K562 (cell line): ENCODE measurements at regions not wholly inside any gene's neighbourhood (a gene's known extent, or its start where the extent isn't known, plus 50 kb on each side); places are given as distances from the start of the nearest gene placed in this dataset.

Experiments
- ATAC-seq: fragments of 200-7000 bp; cut with Tn5 transposase; 3 replicates; pipeline ENCODE4 v1.9.1; 2020; ENCODE audit warnings: moderate library complexity
- BruUV-seq: library from RNA; stranded (reverse); fragments of 400-500 nt; replicated peaks from 2 replicates; lab custom pipeline; 2021; lab: Mats Ljungman, UMichigan
- CTCF ChIA-PET: fragments of 300-600 bp; formaldehyde crosslinking; extraction: SDS; loops from one replicate; lab custom pipeline; 2021; ENCODE audit warnings: low intra/inter-chr PET ratio; lab: Yijun Ruan, JAX
- POLR2A ChIA-PET: fragments of 300-600, 350-650 bp; sonication (Branson Sonifier 250); formaldehyde crosslinking; extraction: SDS; loops from one replicate; lab custom pipeline; 2021; ENCODE audit warnings: antibody characterized with exemption, inconsistent platforms; lab: Yijun Ruan, JAX
- DNase-seq, 4 experiments: peaks; one replicate each; pipeline versions ENCODE4 v3.0.0 to v3.0.0-alpha.2; 2011 to 2018; ENCODE audit warnings: low spot score in 3 of 4, mixed read lengths in 3 of 4; ENCODE audit errors: extremely low read depth in 1 of 4
- FAIRE-seq: peaks from 2 replicates; lab custom pipeline; 2011; peaks lifted over from hg19 to GRCh38; lab: Jason Lieb, UNC
- H2AFZ ChIP-seq: 2 replicates; pipeline ENCODE4 v1.6.0; 2011; ENCODE audit warnings: low read depth, low read length, control low read depth, inconsistent platforms
- H3K27ac ChIP-seq: fragments of 200-600 bp; 3 replicates; pipeline ENCODE4 v1.8.0; 2011; ENCODE audit warnings: low read depth, mild to moderate bottlenecking, control low read depth, inconsistent platforms, low read length, moderate library complexity, mixed read lengths; ENCODE audit errors: extremely low read depth
- H3K27me3 ChIP-seq, 2 experiments: fragments of 300-600 bp in 1 of 2; 2 replicates in 1 of 2; 3 replicates in 1 of 2; pipeline versions ENCODE4 v1.6.0 to v1.8.0; 2011; ENCODE audit warnings: inconsistent platforms in 2 of 2, low read length in 2 of 2, mild to moderate bottlenecking in 1 of 2, mixed read lengths in 1 of 2, moderate library complexity in 1 of 2; ENCODE audit not compliant: control insufficient read depth in 2 of 2, insufficient read depth in 2 of 2
- H3K36me3 ChIP-seq: fragments of 300-600 bp; 3 replicates; pipeline ENCODE4 v1.8.0; 2011; ENCODE audit warnings: mild to moderate bottlenecking, low read length, inconsistent platforms; ENCODE audit not compliant: control insufficient read depth, insufficient read depth
- H3K4me1 ChIP-seq, 2 experiments: fragments of 200-600 bp in 1 of 2; replicated peaks in 1 of 2; 2 replicates in 1 of 2; 3 replicates in 1 of 2; pipeline versions ENCODE4 v1.5.1 to v1.8.0; 2011; ENCODE audit warnings: inconsistent platforms in 2 of 2, low read length in 2 of 2, mild to moderate bottlenecking in 1 of 2, mixed read lengths in 1 of 2, moderate library complexity in 1 of 2; ENCODE audit not compliant: control insufficient read depth in 2 of 2, insufficient read depth in 2 of 2
- H3K4me2 ChIP-seq: 2 replicates; pipeline ENCODE4 v1.6.1; 2011; ENCODE audit warnings: low read length, control low read depth, inconsistent platforms, mixed read lengths; ENCODE audit not compliant: insufficient read depth
- H3K4me3 ChIP-seq: fragments of 200-600 bp; sonication (generic), shearing (Covaris generic); 2 replicates; pipeline ENCODE4 v1.5.1; 2016; ENCODE audit warnings: control low read depth, inconsistent platforms
- H3K79me2 ChIP-seq: fragments of 200-600 bp; 3 replicates; pipeline ENCODE4 v1.8.0; 2011; ENCODE audit warnings: low read length, inconsistent platforms; ENCODE audit not compliant: control insufficient read depth, insufficient read depth
- H3K9ac ChIP-seq, 2 experiments: 2 replicates each; pipeline versions ENCODE4 v1.6.0 to v1.6.1; 2011; ENCODE audit warnings: low read depth in 2 of 2, low read length in 2 of 2, control low read depth in 1 of 2, inconsistent platforms in 1 of 2, mild to moderate bottlenecking in 1 of 2, mixed read lengths in 1 of 2; ENCODE audit not compliant: insufficient read depth in 1 of 2
- H3K9me1 ChIP-seq: one replicate; pipeline ENCODE4 v1.6.0; 2011; ENCODE audit warnings: inconsistent platforms, mild to moderate bottlenecking, low read length, moderate library complexity; ENCODE audit not compliant: control insufficient read depth, insufficient read depth
- H3K9me3 ChIP-seq: replicated peaks from 2 replicates; pipeline ENCODE4 v1.5.1; 2011; ENCODE audit warnings: low read depth, low read length, inconsistent platforms; ENCODE audit not compliant: control insufficient read depth, insufficient read depth
- H4K20me1 ChIP-seq: replicated peaks from 2 replicates; pipeline ENCODE4 v1.6.1; 2011; ENCODE audit warnings: low read length, inconsistent platforms, mixed read lengths; ENCODE audit not compliant: control insufficient read depth, insufficient read depth
- WGBS: fragments of 100-300 bp; shearing (Covaris generic); methylation state at CpG from one replicate; pipeline ENCODE4 v1.1.6; 2016; ENCODE audit warnings: low coverage, mixed read lengths; ENCODE audit not compliant: insufficient coverage; ENCODE audit errors: missing lambda C conversion rate; 5-methylcytosine and 5-hydroxymethylcytosine counted together
- in situ Hi-C: fragments of 300-500 bp; cut with MboI; formaldehyde crosslinking; loops from 4 replicates; pipeline ENCODE4 v1.15.0; 2018; ENCODE audit warnings: inconsistent platforms, mixed read lengths
- intact Hi-C: fragments of 100-400 bp; cut with micrococcal nuclease; formaldehyde crosslinking; loops from 2 replicates; pipeline ENCODE4 v1.14.2; 2022
- TF ChIP-seq, protein P1 (sequence below): fragments of 450-650 bp; IDR thresholded peaks from one replicate; pipeline ENCODE4 v1.6.1; 2018; ENCODE audit warnings: mild to moderate bottlenecking, moderate library complexity; ENCODE audit not compliant: partially characterized antibody
- TF ChIP-seq, protein P2 (sequence below), 2 experiments: fragments of 450-650 bp; formaldehyde crosslinking in 1 of 2; IDR thresholded peaks; 2 replicates each; pipeline versions ENCODE4 v1.4.0 to v1.6.1; 2014 to 2020; ENCODE audit warnings: mild to moderate bottlenecking in 2 of 2, borderline replicate concordance in 1 of 2, low read depth in 1 of 2

DNA sequence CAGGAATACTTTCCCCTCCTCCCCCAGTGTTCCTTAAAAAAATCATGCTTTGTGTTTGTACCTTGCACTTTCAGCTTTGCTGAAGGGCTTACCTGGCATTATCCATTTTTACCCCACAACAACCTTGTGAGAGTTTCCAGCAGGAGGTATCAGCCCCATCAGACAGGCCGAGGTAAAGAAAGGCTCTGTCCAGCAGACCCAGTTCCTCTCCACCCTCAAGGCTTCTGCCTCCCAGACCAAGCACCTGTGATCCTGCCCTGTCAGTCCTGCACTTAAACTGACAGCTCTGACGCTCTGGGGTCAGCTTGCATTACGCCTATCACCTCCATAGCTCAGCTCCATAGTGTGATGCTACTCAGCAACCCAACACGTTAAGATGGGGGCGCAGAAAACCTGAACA lies 803.1 kb downstream of the UQCRFS1 start:
- no peak for DNase-seq
- H3K36me3 ChIP-seq, result no peaks in the 10 kb centered on the region
- no peak overlapping the region for H2AFZ ChIP-seq
- H3K4me1 ChIP-seq, result peaks cover 3 to 6% of the 10 kb centered on the region in 2 experiments; a peak in 2 of 5 replicates
- H3K9me1 ChIP-seq, result no peaks in the 10 kb centered on the region
- H4K20me1 ChIP-seq, result no peaks in the 10 kb centered on the region
- H3K9me3 ChIP-seq, result no peaks in the 10 kb centered on the region
- no peak overlapping the region for H3K4me3 ChIP-seq
- POLR2A ChIA-PET, result no interaction called here
- H3K4me2 ChIP-seq, result no peak overlapping the region
- no peak overlapping the region for H3K27ac ChIP-seq
- no peak for FAIRE-seq
- no peak overlapping the region for H3K9ac ChIP-seq
- no peak; the same call in 2 of the 3 replicates for ATAC-seq
- BruUV-seq, result no TSS peak
- TF ChIP-seq, protein P1, sequence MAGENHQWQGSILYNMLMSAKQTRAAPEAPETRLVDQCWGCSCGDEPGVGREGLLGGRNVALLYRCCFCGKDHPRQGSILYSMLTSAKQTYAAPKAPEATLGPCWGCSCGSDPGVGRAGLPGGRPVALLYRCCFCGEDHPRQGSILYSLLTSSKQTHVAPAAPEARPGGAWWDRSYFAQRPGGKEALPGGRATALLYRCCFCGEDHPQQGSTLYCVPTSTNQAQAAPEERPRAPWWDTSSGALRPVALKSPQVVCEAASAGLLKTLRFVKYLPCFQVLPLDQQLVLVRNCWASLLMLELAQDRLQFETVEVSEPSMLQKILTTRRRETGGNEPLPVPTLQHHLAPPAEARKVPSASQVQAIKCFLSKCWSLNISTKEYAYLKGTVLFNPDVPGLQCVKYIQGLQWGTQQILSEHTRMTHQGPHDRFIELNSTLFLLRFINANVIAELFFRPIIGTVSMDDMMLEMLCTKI, result no peak
- TF ChIP-seq, protein P2, sequence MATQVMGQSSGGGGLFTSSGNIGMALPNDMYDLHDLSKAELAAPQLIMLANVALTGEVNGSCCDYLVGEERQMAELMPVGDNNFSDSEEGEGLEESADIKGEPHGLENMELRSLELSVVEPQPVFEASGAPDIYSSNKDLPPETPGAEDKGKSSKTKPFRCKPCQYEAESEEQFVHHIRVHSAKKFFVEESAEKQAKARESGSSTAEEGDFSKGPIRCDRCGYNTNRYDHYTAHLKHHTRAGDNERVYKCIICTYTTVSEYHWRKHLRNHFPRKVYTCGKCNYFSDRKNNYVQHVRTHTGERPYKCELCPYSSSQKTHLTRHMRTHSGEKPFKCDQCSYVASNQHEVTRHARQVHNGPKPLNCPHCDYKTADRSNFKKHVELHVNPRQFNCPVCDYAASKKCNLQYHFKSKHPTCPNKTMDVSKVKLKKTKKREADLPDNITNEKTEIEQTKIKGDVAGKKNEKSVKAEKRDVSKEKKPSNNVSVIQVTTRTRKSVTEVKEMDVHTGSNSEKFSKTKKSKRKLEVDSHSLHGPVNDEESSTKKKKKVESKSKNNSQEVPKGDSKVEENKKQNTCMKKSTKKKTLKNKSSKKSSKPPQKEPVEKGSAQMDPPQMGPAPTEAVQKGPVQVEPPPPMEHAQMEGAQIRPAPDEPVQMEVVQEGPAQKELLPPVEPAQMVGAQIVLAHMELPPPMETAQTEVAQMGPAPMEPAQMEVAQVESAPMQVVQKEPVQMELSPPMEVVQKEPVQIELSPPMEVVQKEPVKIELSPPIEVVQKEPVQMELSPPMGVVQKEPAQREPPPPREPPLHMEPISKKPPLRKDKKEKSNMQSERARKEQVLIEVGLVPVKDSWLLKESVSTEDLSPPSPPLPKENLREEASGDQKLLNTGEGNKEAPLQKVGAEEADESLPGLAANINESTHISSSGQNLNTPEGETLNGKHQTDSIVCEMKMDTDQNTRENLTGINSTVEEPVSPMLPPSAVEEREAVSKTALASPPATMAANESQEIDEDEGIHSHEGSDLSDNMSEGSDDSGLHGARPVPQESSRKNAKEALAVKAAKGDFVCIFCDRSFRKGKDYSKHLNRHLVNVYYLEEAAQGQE (IDR thresholded peaks at IDR 0.05; ENCODE audit: borderline replicate concordance), result peak; percentile 12; the same call in 1 of the 2 replicates
- TF ChIP-seq, protein P2 (CRISPR knock-in tag; IDR thresholded peaks at IDR 0.05; ENCODE audit: low read depth), result no peak
- TF ChIP-seq, all 486 proteins: peak for 1
- Histone ChIP-seq H3K79me2 (no peaks in the 10 kb centered on the region), H3K27me3 (no peaks in the 10 kb centered on the region)
- intact Hi-C loops, result no loop called here
- CTCF ChIA-PET, result no interaction called here
- 12% methylated on average over 5 of the region's 5 CpGs for WGBS
- in situ Hi-C loops, result no loop called here
